ENCODE measurements at regions not wholly inside any gene's neighbourhood (a gene's known extent, or its start where the extent isn't known, plus 50 kb on each side); places are given as distances from the start of the nearest gene placed in this dataset.
"Not testable (repeated sequence)": the region's sequence is repeated elsewhere in the genome, so short reads cannot be mapped to it uniquely, and the experiment has no call there.

DNA sequence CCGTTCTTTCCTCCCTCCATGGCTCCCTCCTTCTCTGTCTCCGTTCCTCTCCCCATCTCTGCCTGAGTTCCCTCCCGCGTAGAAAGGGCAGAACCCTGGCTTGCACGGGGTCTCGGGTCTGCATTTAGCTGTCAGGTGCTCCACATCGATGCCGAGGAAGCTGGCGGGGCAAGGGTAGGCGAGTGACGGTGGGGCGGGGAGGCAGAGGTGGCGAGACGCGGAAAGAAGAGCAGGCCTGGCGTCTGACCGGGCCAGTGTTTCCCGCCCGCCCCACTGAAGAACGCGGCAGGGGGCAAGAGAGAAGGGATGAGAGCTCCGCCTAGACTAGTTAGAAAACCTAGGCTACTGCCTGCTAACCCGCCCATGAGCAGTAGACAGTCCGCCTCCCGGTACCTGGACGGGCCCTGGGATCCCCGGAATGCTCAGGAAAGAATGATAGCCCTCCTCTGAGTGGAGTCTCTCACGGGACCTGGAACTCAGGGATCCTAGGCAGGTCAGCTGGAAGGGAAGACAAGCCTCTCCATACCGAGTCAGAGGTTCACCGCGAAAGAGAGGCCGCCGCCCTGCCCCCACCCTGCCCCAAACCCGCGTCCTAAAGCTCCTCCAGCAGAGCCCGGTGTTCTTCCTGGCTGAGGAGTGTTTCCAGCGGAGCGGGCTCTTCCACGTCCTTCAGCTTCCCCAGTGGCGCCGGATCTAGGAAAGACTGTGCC is 357.9 kb upstream of the DEFB115 start:
- DNase-seq = not testable (repeated sequence)

GRCh38 chr20:30900080-30900719 is 357.3 kb upstream of the DEFB115 start:
- DNase-seq = not testable (repeated sequence)

DNA sequence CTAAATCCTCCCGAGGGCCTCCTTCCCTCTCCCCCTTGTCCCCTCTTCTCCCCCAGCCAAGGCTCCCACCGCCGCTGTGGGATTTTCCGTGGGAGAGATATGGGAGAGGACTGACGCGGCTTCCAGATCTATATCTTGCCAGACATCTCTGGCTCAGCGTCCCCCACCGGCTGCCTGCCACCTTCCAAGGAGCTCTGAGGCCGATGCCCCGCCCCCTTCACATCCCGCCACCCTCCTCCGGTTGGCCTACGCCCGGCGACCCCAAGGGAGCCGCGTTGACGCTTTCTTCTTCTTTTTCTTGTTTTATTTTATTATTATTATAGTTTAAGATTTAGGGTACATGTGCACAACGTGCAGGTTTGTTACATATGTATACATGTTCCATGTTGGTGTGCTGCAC is 352.2 kb upstream of the DEFB115 start:
- DNase-seq = not testable (repeated sequence)

- no peak for DNase-seq
These were observed 346.3 kb upstream of the DEFB115 start for GRCh38 chr20:30910937-30911725.

DNA sequence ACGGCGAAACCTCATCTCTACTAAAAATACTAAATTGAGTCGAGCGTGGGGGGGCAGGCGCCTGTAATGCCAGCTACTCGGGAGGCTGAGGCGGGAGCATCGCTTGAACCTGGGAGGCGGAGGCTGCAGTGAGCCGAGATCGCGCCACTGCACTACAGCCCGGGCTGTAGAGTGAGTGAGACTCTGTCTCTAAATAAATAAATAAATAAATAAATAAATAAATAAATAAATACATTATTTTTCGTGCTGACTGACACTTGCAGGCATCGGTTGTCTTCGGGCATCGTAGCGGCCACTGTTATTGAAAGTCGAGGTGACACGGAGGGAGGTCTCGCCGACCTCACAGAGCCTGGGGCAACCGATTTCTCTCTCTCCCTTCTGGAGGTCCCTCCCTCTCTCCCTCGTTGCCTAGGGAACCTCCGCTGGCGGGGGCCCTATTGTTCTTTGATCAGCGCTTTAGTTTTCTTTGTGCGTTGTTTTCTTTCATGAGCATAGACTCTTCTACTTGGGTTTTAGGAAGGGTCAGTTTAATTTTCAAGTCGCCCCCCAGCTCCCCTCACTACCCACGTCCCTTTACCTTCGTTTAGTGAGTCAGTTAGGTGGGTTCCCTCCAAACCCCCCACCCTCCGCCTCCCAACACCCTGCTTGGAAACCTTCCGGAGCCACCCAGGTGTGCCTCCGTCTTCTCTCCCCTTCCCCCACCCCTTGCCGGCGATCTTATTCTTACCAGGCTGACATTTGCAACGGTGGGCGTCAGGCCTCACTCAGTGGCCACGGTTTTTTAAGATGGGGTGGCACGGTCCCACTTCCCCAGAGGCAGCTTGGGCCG is 345.4 kb upstream of the DEFB115 start:
- DNase-seq = not testable (repeated sequence)

- not testable (repeated sequence) for DNase-seq
These were observed 344.8 kb upstream of the DEFB115 start for GRCh38 chr20:30912661-30913026.

GRCh38 chr20:30916404-30916803 is 341.1 kb upstream of the DEFB115 start:
- not testable (repeated sequence) for DNase-seq

DNA sequence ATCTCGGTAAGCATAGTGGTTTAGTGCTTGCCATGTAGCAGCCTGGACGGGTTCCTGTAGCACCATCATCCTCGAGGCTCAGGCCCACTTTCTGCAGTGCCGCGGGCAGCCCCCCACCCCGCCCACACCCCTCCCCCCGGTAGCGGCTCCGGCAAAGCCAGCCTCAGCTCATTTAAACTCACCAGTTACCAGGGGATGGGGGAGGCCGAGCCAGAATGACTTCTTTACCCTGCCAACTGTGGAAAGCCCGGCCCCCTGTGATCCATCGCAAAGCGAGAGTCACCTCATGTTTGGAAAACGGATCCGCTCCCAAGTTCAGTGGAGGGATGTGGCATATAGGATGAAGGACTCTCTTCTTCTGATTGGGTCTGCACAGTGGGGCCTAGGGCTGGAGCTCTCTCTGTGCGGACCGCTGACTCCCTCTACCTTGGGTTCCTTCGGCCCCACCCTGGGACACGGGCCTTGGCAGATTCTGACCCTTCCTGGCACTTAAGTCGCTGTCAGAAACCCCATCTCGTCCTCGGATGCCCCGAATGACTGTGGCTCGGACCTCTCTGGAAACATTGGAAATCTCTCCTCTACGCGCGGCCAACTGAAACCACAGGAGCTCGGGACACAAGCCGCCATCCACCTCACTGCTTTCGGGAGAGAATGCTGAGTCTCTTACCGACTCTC is 337.8 kb upstream of the DEFB115 start:
- DNase-seq = no peak

GRCh38 chr20:30921286-30922071 is 336.0 kb upstream of the DEFB115 start:
- DNase-seq = no peak

DNA sequence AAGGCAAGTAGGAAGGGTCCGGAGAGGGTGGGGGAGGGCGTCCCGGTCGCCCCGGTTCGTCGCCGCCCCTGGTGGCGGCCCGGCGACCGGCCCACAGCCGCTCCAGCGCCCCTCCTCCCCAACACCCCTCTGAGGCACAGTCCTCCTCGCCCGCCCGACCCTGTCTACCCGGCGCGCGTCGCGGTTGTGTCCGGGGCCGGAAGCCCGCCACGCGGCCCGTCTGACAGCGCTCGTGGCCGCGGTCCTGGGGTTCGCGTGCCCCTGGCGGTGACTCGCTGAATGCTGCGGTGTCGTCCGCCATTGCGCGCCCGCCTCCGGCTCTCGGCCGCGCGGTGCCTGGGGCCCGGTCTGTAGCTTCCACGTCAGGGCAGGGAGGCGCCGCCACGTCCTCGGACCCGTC is 335.3 kb upstream of the DEFB115 start:
- no peak for DNase-seq

GRCh38 chr20:30937790-30938189 is 319.7 kb upstream of the DEFB115 start:
- no peak for DNase-seq

DNA sequence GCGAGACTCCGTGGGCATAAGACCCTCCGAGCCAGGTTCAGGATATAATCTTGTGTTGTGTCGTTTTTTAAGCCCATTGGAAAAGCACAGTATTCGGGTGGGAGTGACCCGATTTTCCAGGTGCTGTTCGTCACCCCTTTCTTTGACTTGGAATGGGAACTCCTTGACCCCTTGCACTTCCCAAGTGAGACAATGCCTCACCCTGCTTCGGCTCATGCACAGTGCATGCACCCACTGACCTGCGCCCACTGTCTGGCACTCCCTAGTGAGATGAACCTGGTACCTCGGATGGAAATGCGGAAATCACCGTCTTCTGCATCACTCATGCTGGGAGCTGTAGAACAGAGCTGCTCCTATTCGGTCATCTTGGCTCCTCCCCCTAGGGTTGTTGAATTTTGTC is 307.7 kb upstream of the DEFB115 start:
- no peak for DNase-seq

GRCh38 chr20:30951088-30951487 is 306.4 kb upstream of the DEFB115 start:
- DNase-seq = not testable (repeated sequence)

DNA sequence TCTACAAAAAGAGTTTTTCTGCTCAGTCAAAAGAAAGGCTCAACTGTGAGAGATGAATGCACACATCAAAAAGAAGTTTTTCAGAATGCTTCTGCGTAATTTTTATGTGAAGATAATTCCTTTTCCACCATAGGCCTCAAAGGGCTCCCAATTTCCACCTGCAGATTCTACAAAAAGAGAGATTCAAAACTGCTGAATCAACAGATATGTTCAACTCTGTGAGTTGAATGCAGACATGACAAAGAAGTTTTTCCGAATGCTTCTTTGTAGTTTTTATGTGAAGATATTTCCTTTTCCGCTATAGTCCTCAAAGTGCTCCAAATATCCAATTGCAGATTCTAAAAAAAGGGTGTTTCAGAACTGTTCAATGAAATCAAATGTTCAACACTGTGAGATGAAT is 300.8 kb upstream of the DEFB115 start:
- DNase-seq = not testable (repeated sequence)

DNA sequence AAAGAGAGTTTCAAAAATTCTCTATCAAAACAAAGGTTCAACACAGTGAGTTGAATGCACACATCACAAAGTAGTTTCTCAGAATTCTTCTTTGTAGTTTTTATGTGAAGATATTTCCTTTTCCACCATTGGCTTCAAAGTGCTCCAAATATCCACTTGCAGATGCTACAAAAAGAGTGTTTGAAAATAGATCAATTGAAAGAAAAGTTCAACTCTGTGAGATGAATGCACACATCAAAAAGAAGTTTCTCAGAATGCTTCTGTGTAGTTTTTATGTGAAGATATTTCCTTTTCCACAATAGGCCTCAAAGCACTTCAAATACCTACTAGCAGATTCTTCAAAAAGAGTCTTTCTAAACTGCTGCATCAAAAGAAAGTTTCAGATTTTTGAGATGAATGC is 298.3 kb upstream of the DEFB115 start:
- DNase-seq = not testable (repeated sequence)

GRCh38 chr20:30963591-30963990 is 293.9 kb upstream of the DEFB115 start:
- DNase-seq = no peak

DNA sequence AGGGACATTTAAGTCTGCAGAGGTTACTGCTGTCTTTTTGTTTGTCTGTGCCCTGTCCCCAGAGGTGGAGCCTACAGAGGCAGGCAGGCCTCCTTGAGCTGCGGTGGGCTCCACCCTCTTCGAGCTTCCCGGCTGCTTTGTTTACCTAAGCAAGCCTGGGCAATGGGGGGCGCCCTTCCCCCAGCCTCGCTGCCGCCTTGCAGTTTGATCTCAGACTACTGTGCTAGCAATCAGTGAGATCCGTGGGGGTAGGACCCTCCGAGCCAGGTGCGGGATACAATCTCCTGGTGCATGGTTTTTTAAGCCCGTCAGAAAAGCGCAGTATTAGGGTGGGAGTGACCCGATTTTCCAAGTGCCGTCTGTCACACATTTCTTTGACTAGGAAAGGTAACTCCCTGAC is 281.6 kb upstream of the DEFB115 start:
- not testable (repeated sequence) for DNase-seq

DNA sequence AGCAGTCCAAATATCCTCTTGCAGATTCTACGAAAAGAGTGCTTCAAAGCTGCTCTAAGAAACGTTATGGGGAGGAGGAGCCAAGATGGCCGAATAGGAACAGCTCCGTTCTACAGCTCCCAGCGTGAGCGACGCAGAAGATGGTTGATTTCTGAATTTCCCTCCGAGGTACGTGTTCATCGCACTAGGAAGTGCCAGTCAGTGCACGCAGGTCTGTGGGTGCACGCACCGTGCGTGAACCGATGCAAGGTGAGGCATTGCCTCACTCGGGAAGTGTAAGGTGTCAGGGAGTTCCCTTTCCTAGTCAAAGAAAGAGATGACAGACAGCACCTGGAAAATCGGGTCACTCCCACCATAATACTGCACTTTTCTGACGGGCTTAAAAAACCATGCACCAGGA is 272.1 kb upstream of the DEFB115 start:
- no peak for DNase-seq

Measured in left hindlimb (tissue), 1 donor.